Mesothelial cell of epicardium (in vitro differentiated cells): ENCODE measurements at regions not wholly inside any gene's neighbourhood (a gene's known extent, or its start where the extent isn't known, plus 50 kb on each side); places are given as distances from the start of the nearest gene placed in this dataset.

Experiments
- DNase-seq, 2 experiments: peaks; one replicate each; pipeline ENCODE4 v3.0.0; 2021; ENCODE audit warnings: low spot score in 2 of 2; ENCODE audit not compliant: unreplicated experiment in 2 of 2
- H3K27ac Mint-ChIP-seq: 2 replicates; pipeline ENCODE4 v1.8.0; 2021; ENCODE audit warnings: mixed read lengths
- H3K27me3 Mint-ChIP-seq: 2 replicates; pipeline ENCODE4 v1.8.0; 2021; ENCODE audit warnings: low read depth, mixed read lengths
- H3K36me3 Mint-ChIP-seq: 2 replicates; pipeline ENCODE4 v1.8.0; 2021; ENCODE audit warnings: mixed read lengths
- H3K4me1 Mint-ChIP-seq: 2 replicates; pipeline ENCODE4 v1.8.0; 2021; ENCODE audit warnings: mixed read lengths
- H3K4me3 Mint-ChIP-seq: 2 replicates; pipeline ENCODE4 v1.8.0; 2021; ENCODE audit warnings: mild to moderate bottlenecking, moderate library complexity, mixed read lengths
- H3K9me3 Mint-ChIP-seq: 2 replicates; pipeline ENCODE4 v1.8.0; 2021; ENCODE audit warnings: mixed read lengths
- CTCF ChIP-seq: fragments of 200-600 bp; sonication (generic); IDR thresholded peaks from one replicate; pipeline ENCODE4 v1.5.0; 2021; ENCODE audit warnings: antibody characterized with exemption; ENCODE audit not compliant: unreplicated experiment

DNA sequence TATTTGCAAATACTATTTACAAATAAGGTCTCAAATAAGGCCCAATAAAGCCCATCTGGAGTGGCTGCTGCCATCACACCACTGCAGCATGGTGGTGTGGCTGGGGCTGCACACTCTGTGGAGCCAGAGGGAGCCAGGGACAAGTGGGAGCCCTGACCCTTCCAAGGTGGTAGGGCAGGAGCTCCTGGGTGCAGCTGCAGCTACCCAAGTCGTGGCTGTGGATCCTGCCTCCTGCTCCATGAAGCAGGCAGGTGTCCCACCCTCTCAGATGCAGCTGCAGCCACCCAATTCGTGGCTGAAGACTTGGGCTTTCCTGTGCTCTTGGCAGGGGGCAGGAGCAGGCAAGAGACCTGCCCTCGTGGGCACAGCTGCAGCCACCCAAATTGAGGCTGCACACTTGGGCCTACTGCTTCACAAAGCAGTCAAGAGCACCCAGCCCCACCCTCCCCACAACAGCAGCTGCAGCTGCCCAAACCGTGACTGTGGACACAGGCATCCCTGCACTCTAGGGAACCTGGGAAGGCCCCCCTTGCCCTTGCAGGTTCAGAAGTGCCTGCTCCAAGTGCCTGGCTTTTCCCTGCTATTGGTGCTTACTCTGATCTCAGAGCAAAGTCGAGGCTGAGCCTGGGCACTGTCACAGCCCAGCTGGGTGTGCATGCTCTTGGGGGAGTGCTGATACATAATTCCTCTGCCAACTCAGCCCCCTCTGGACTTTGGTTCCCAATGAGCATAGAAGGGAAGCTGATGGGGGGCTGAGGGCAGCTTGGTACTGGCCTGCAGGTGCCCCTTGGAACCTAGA is 614.8 kb downstream of the PCDH18 start:
- no peak for DNase-seq
- TF ChIP-seq CTCF: no peak
- no peaks in the 10 kb centered on the region for H3K27me3 Mint-ChIP-seq
- H3K9me3 Mint-ChIP-seq: no peaks in the 10 kb centered on the region
- no peak overlapping the region for H3K27ac Mint-ChIP-seq
- H3K4me1 Mint-ChIP-seq: no peaks in the 10 kb centered on the region
- H3K4me3 Mint-ChIP-seq: no peak overlapping the region
- no peaks in the 10 kb centered on the region for H3K36me3 Mint-ChIP-seq

DNA sequence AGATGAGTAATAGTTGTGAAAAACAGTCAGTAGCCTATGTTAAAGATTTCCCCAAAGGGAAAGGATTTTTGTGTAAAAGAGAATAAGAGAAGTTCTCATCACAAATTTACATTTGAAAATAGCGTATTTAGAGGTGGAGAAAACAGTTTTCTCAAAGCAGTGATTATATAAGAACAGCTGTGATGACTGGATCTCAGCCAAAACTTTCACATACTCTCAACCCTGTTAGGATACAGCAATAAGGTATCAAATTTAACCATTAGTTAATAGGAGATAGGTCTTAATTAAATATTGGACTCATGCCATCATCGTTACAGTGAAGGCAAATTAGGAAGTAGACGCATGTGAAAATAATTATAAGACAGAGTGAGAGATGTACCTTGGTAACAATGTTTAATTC is 622.7 kb downstream of the PCDH18 start:
- H3K36me3 Mint-ChIP-seq: no peaks in the 10 kb centered on the region
- no peak for TF ChIP-seq CTCF
- H3K27me3 Mint-ChIP-seq: no peaks in the 10 kb centered on the region
- no peak overlapping the region for H3K27ac Mint-ChIP-seq
- H3K4me1 Mint-ChIP-seq: peaks cover 10% of the 10 kb centered on the region
- peaks cover 5% of the 10 kb centered on the region for H3K9me3 Mint-ChIP-seq
- no peak overlapping the region for H3K4me3 Mint-ChIP-seq
- DNase-seq: no peak

DNA sequence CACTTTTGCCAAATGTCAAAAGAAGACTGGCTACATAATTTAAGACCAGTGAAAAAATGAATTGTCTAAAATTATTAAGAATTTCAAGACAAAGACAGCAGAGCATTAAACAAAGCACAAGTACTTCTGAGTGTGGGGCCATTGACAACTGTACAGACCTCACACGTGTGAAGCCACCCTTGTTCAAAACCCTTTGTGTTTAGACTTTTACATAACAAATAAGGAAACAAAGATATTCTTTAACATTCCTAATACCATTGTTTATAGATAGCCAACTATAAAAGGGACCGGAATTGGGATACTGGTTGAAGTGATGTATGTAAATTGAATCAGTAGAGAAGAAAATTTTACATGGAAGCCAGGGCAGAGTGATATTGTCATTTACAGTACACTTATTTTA is 624.2 kb downstream of the PCDH18 start:
- H3K4me3 Mint-ChIP-seq: no peak overlapping the region
- H3K27ac Mint-ChIP-seq: no peak overlapping the region
- no peaks in the 10 kb centered on the region for H3K36me3 Mint-ChIP-seq
- DNase-seq: no peak
- peaks cover 5% of the 10 kb centered on the region for H3K9me3 Mint-ChIP-seq
- no peaks in the 10 kb centered on the region for H3K27me3 Mint-ChIP-seq
- H3K4me1 Mint-ChIP-seq: peaks cover 10% of the 10 kb centered on the region
- no peak for TF ChIP-seq CTCF

GRCh38 chr4:136900696-136901095 is 631.6 kb downstream of the PCDH18 start:
- Mint-ChIP-seq H3K27ac (no peak overlapping the region), H3K36me3 (no peaks in the 10 kb centered on the region), H3K9me3 (no peaks in the 10 kb centered on the region), H3K4me3 (no peak overlapping the region), H3K27me3 (no peaks in the 10 kb centered on the region), H3K4me1 (peaks cover 20% of the 10 kb centered on the region)
- no peak for DNase-seq
- no peak for TF ChIP-seq CTCF

DNA sequence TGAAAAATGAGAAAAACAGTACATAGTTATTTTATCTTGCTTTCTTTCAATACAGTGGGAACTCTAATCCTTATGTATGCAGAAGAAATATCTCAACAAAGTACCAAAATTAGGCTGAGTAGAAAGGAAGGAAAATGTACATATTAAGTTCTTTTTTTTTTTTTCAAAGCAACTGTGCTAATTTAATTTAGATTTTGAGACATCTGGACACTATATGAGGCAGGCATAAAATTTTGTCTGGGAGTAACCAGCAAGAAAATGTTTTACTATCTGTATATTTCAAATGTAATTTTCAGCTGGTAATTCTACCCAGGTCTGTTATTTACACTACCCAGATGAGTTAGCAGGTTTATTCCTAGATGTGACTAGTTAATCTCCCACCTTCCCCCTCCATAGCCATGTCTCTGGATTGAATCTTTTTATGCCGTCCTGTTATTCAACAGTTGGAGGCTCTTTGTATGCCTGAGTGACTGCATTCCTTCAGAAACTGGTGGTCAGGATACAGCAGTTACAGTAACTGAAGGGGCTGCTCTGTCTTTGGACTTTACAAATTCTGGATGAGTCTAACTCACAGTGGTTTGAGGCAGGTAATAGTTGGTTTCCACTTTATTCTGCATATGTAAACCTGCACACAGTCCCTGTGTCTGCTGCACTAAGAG is 633.6 kb downstream of the PCDH18 start:
- Mint-ChIP-seq H3K9me3 (no peaks in the 10 kb centered on the region), H3K4me1 (peaks cover 18% of the 10 kb centered on the region), H3K36me3 (no peaks in the 10 kb centered on the region), H3K4me3 (no peak overlapping the region), H3K27me3 (no peaks in the 10 kb centered on the region), H3K27ac (peak overlapping the region; percentile 60)
- DNase-seq: no peak
- no peak for TF ChIP-seq CTCF
